ENCODE measurements at regions not wholly inside any gene's neighbourhood (a gene's known extent, or its start where the extent isn't known, plus 50 kb on each side); places are given as distances from the start of the nearest gene placed in this dataset.
"Not testable (repeated sequence)": the region's sequence is repeated elsewhere in the genome, so short reads cannot be mapped to it uniquely, and the experiment has no call there.

GRCh38 chr18:29737190-29737589 is 1305.4 kb downstream of the DSC3 start:
- no peak overlapping the region for H3K27ac ChIP-seq
- no peaks in the 10 kb centered on the region for H3K36me3 ChIP-seq
- ATAC-seq (no peak), DNase-seq (no peak)
- intact Hi-C loops (cut with DNase I): no loop called here
- H3K4me3 ChIP-seq: no peak overlapping the region
- no peak for TF ChIP-seq POLR2A (IDR thresholded peaks at IDR 0.05)
- 37% methylated on average over 3 of the region's 3 CpGs for WGBS (ENCODE audit: insufficient coverage, low coverage, low lambda C conversion rate, missing lambda C conversion rate)
- H3K9me3 ChIP-seq: no peaks in the 10 kb centered on the region
- no peaks in the 10 kb centered on the region for H3K4me1 ChIP-seq
- H3K27me3 ChIP-seq: no peaks in the 10 kb centered on the region

- Histone ChIP-seq H3K9me3 (no peaks in the 10 kb centered on the region), H3K27me3 (no peaks in the 10 kb centered on the region), H3K27ac (no peak overlapping the region), H3K4me1 (no peaks in the 10 kb centered on the region), H3K36me3 (no peaks in the 10 kb centered on the region), H3K4me3 (no peak overlapping the region)
- TF ChIP-seq POLR2A (IDR thresholded peaks at IDR 0.05) (no peak), CTCF (IDR thresholded peaks at IDR 0.05) (no peak)
- intact Hi-C loops (cut with DNase I): no loop called here
- ATAC-seq (no peak), DNase-seq (no peak)
- WGBS (ENCODE audit: insufficient coverage, low coverage, low lambda C conversion rate, missing lambda C conversion rate): 51% methylated on average over 4 of the region's 4 CpGs
Observed at GRCh38 chr18:29730073-29730472, 1312.5 kb downstream of the DSC3 start.

GRCh38 chr18:29726646-29727045 is 1315.9 kb downstream of the DSC3 start:
- no peaks in the 10 kb centered on the region for H3K9me3 ChIP-seq
- no peak for DNase-seq
- no peak overlapping the region for H3K27ac ChIP-seq
- H3K4me1 ChIP-seq: no peaks in the 10 kb centered on the region
- WGBS (ENCODE audit: insufficient coverage, low coverage, low lambda C conversion rate, missing lambda C conversion rate): 17% methylated on average over 2 of the region's 2 CpGs
- H3K36me3 ChIP-seq: no peaks in the 10 kb centered on the region
- ATAC-seq: no peak
- intact Hi-C loops (cut with DNase I): no loop called here
- H3K27me3 ChIP-seq: no peaks in the 10 kb centered on the region
- no peak overlapping the region for H3K4me3 ChIP-seq
- TF ChIP-seq CTCF (IDR thresholded peaks at IDR 0.05) (no peak), POLR2A (IDR thresholded peaks at IDR 0.05) (no peak)

- H3K4me3 ChIP-seq; DNase-seq; intact Hi-C loops (cut with DNase I); H3K9me3 ChIP-seq; H3K4me1 ChIP-seq; H3K36me3 ChIP-seq; ATAC-seq; H3K27me3 ChIP-seq; H3K27ac ChIP-seq: not testable (repeated sequence)
- 80% methylated on average over 1 of the region's 21 CpGs for WGBS (ENCODE audit: insufficient coverage, low coverage, low lambda C conversion rate, missing lambda C conversion rate)
Observed at GRCh38 chr18:29723486-29723885, 1319.1 kb downstream of the DSC3 start.

- WGBS (ENCODE audit: insufficient coverage, low coverage, low lambda C conversion rate, missing lambda C conversion rate): 66% methylated on average over 8 of the region's 8 CpGs
- H3K27me3 ChIP-seq; H3K9me3 ChIP-seq; H3K27ac ChIP-seq; H3K36me3 ChIP-seq; ATAC-seq; H3K4me3 ChIP-seq; intact Hi-C loops (cut with DNase I); DNase-seq; H3K4me1 ChIP-seq: not testable (repeated sequence)
Observed at GRCh38 chr18:29715960-29716359, 1326.6 kb downstream of the DSC3 start.

GRCh38 chr18:29712785-29713184 is 1329.8 kb downstream of the DSC3 start:
- no peak for DNase-seq
- Histone ChIP-seq H3K27ac (no peak overlapping the region), H3K36me3 (no peaks in the 10 kb centered on the region), H3K4me1 (no peaks in the 10 kb centered on the region), H3K27me3 (no peaks in the 10 kb centered on the region), H3K4me3 (no peak overlapping the region), H3K9me3 (no peaks in the 10 kb centered on the region)
- TF ChIP-seq CTCF (IDR thresholded peaks at IDR 0.05) (no peak), POLR2A (IDR thresholded peaks at IDR 0.05) (no peak)
- intact Hi-C loops (cut with DNase I): no loop called here
- WGBS (ENCODE audit: insufficient coverage, low coverage, low lambda C conversion rate, missing lambda C conversion rate): 66% methylated on average over 4 of the region's 5 CpGs
- ATAC-seq: no peak
